ENCODE measurements at regions not wholly inside any gene's neighbourhood (a gene's known extent, or its start where the extent isn't known, plus 50 kb on each side); places are given as distances from the start of the nearest gene placed in this dataset.

DNA sequence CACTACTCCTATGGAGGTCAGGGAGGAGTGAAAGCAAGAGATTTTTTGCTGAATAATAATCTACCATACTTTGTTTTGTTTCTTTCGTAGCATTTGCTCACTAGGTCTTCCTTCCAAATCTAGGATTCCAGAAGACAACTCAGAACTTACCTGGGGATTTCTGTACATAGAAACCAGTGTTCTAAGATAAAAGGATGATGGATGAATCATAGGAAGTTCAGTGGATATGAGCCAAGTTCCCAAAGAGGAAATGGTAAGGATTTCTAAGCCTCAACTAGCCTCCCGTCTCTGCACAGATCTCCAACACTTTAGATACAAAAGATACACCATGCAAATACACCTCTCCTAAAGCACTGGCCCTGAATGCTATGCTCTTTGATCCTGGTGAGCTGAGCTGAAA is 283.9 kb downstream of the TAFA4 start:
- H3K36me3 ChIP-seq: no peaks in the 10 kb centered on the region
- no peak overlapping the region for H3K4me3 ChIP-seq
- H3K4me1 ChIP-seq: no peaks in the 10 kb centered on the region
- TF ChIP-seq, protein P1, sequence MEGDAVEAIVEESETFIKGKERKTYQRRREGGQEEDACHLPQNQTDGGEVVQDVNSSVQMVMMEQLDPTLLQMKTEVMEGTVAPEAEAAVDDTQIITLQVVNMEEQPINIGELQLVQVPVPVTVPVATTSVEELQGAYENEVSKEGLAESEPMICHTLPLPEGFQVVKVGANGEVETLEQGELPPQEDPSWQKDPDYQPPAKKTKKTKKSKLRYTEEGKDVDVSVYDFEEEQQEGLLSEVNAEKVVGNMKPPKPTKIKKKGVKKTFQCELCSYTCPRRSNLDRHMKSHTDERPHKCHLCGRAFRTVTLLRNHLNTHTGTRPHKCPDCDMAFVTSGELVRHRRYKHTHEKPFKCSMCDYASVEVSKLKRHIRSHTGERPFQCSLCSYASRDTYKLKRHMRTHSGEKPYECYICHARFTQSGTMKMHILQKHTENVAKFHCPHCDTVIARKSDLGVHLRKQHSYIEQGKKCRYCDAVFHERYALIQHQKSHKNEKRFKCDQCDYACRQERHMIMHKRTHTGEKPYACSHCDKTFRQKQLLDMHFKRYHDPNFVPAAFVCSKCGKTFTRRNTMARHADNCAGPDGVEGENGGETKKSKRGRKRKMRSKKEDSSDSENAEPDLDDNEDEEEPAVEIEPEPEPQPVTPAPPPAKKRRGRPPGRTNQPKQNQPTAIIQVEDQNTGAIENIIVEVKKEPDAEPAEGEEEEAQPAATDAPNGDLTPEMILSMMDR (IDR thresholded peaks at IDR 0.05): no peak
- TF ChIP-seq POLR2A (IDR thresholded peaks at IDR 0.05): no peak
- DNase-seq: no peak
- no peaks in the 10 kb centered on the region for H3K9me3 ChIP-seq
- no peaks in the 10 kb centered on the region for H3K27me3 ChIP-seq
- no peak overlapping the region for H3K27ac ChIP-seq

DNA sequence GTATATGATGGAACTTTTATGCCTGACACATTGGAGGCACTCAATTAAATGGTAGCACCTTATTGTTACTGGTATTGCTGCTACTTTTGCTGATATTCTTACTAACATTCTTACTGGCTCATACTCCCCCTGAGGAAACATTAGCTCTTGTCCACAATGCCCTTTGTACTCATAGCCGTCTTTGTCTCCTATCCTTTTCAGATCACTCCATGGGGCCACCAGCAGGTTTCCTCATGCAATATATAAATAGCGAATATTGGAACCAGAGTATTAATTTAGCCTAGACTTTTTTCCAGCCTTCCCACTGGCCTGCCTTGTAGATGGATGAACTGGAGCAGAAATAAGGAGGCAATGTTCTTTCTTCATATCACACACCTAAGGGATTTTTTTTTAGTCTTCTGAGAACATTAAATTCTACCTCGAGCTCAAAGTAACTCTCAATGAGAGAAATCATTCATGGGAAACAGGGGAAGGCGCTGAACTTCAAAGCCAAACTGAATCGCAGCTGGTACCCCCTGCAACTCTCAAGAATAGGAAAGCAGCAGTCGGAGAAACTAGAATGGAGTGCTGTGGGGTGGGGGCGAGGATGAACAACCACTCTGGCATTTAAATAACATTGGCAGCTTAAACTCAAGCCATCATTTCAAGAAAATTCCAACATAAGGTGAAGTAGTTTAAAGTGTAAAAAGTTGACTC is 300.3 kb downstream of the TAFA4 start:
- Histone ChIP-seq H3K27me3 (no peaks in the 10 kb centered on the region), H3K27ac (no peak overlapping the region), H3K4me3 (no peak overlapping the region), H3K4me1 (no peaks in the 10 kb centered on the region), H3K36me3 (no peaks in the 10 kb centered on the region), H3K9me3 (no peaks in the 10 kb centered on the region)
- DNase-seq: no peak
- no peak for TF ChIP-seq POLR2A (IDR thresholded peaks at IDR 0.05)
- TF ChIP-seq, protein P1 (IDR thresholded peaks at IDR 0.05): no peak

GRCh38 chr3:68620211-68620610 is 312.1 kb downstream of the TAFA4 start:
- Histone ChIP-seq H3K9me3 (no peaks in the 10 kb centered on the region), H3K27me3 (no peaks in the 10 kb centered on the region), H3K36me3 (no peaks in the 10 kb centered on the region), H3K4me1 (no peaks in the 10 kb centered on the region), H3K4me3 (no peak overlapping the region), H3K27ac (no peak overlapping the region)
- no peak for DNase-seq
- TF ChIP-seq, protein P1 (IDR thresholded peaks at IDR 0.05): no peak

GRCh38 chr3:68614087-68614486 is 318.3 kb downstream of the TAFA4 start:
- H3K27me3 ChIP-seq: no peaks in the 10 kb centered on the region
- H3K4me3 ChIP-seq: no peak overlapping the region
- H3K36me3 ChIP-seq: no peaks in the 10 kb centered on the region
- no peak for TF ChIP-seq POLR2A (IDR thresholded peaks at IDR 0.05)
- TF ChIP-seq, protein P1 (IDR thresholded peaks at IDR 0.05): no peak
- no peaks in the 10 kb centered on the region for H3K9me3 ChIP-seq
- no peak for DNase-seq
- no peaks in the 10 kb centered on the region for H3K4me1 ChIP-seq
- no peak overlapping the region for H3K27ac ChIP-seq

DNA sequence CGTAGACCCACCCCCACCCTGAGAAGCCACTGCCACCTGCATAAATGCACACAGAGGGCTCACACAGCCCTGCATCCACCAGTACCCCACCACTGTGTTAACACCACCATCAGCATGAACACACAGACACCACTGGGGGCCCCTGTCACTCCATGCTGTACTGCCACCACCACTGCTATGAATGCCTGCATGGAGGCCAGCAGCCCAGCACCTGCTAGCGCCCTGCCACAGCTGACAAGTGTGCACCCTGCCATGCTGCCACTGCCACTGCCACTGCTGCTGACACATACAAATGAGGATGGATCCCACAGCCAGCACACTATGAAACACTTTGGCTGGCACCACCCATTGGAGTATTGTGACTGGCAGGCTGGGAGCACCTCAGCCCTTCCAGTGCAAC is 361.0 kb downstream of the TAFA4 start:
- no peaks in the 10 kb centered on the region for H3K36me3 ChIP-seq
- TF ChIP-seq, protein P1 (IDR thresholded peaks at IDR 0.05): no peak
- no peak for TF ChIP-seq POLR2A (IDR thresholded peaks at IDR 0.05)
- H3K4me3 ChIP-seq: no peak overlapping the region
- H3K27me3 ChIP-seq: no peaks in the 10 kb centered on the region
- no peak for DNase-seq
- no peaks in the 10 kb centered on the region for H3K4me1 ChIP-seq
- no peak overlapping the region for H3K27ac ChIP-seq
- no peaks in the 10 kb centered on the region for H3K9me3 ChIP-seq

DNA sequence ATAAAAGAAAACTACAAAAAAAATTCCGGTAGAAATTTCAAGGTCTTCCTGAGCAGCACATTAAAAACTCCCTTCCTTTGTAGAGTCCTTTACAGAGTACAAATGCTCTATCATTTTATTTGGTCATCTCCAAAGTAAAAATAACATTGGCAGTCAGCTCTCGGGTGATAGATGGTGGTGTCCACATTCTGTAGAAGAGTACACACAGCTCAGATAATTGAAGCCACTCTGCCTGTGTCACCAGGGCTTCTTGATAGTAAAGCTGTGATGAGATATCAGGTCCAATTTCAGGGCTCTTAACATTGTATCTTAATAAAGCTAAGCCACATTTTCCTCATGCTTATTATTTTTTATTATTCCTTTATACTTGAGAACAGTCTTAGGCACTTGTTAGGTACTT is 371.6 kb downstream of the TAFA4 start:
- H3K4me3 ChIP-seq: no peak overlapping the region
- no peak for DNase-seq
- H3K4me1 ChIP-seq: no peaks in the 10 kb centered on the region
- no peaks in the 10 kb centered on the region for H3K36me3 ChIP-seq
- no peaks in the 10 kb centered on the region for H3K9me3 ChIP-seq
- no peaks in the 10 kb centered on the region for H3K27me3 ChIP-seq
- TF ChIP-seq, protein P1 (IDR thresholded peaks at IDR 0.05): no peak
- no peak for TF ChIP-seq POLR2A (IDR thresholded peaks at IDR 0.05)
- H3K27ac ChIP-seq: no peak overlapping the region

Data from Peyer's patch (tissue), 4 donors.